ENCODE measurements at regions not wholly inside any gene's neighbourhood (a gene's known extent, or its start where the extent isn't known, plus 50 kb on each side); places are given as distances from the start of the nearest gene placed in this dataset.

DNA sequence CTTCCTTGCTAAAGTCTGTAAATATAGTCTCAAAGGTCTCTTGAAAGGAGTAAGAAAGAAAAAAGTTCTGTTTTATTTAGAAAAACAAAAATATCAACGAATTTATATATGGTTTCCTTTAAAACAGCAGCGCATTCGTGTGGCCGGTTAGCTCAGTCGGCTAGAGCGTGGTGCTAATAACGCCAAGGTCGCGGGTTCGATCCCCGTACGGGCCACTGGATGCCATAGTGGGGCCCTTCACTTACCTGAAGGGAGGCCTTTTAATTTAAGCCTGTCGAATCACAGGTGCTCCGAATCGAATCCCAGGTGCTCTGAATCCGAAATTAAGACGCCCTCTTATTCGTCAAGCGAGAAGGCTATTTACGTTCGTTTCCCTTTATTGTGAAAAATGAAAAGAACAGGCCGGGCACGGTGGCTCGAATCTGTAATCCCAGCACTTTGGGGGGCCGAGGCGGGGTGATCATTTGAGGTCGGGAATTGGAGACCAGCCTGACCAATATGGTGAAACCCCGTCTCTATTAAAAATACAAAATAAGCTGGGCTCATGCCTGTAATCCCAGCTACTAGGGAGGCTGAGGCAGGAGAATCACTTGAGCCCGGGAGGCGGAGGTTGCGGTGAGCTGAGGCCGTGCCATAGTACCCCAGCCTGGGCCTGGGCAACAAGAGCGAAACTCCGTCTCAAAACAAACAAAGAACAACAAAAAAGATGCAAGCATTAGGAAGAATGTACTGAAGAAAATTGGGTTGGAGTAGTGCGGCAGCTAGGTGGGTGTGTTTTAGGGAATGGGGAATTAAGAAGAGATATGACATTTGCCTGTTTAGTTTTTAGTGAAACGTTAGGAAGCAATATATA lies 195.8 kb upstream of the ZNF184 start:
- Histone ChIP-seq H2BK15ac (ENCODE audit: low read depth, low read length) (no peak overlapping the region), H3K27ac (ENCODE audit: insufficient read length, low read depth, low read length) (no peak overlapping the region), H3K4ac (ENCODE audit: low read depth, low read length) (no peak overlapping the region), H3K9me3 (ENCODE audit: control insufficient read depth, low read depth, low read length) (no peaks in the 10 kb centered on the region), H3K27me3 (ENCODE audit: insufficient read depth, low read length) (peaks cover 6% of the 10 kb centered on the region; the same call in 1 of the 2 replicates), H2BK12ac (ENCODE audit: insufficient read length, low read depth, low read length) (no peak overlapping the region), H3K23ac (ENCODE audit: insufficient read length, low read depth, low read length) (no peak overlapping the region), H2BK120ac (ENCODE audit: low read depth, low read length, poor library complexity, severe bottlenecking) (no peak overlapping the region), H3K4me2 (ENCODE audit: insufficient read depth, insufficient read length, low read length) (peak overlapping the region; percentile 100), H3K14ac (ENCODE audit: insufficient read depth, low read length) (no peak overlapping the region), H4K91ac (ENCODE audit: insufficient read length, low read depth, low read length) (no peak overlapping the region), H3K79me2 (ENCODE audit: insufficient read depth, low read length) (no peaks in the 10 kb centered on the region), H2BK5ac (ENCODE audit: insufficient read length, low read length) (no peak overlapping the region), H3T11ph (ENCODE audit: low read length) (no peak overlapping the region), H4K5ac (ENCODE audit: insufficient read length, low read depth, low read length) (no peak overlapping the region), H4K20me1 (ENCODE audit: control insufficient read depth, insufficient read depth, insufficient read length) (no peaks in the 10 kb centered on the region), H3K4me1 (ENCODE audit: insufficient read depth, low read length) (no peaks in the 10 kb centered on the region), H3K9ac (ENCODE audit: extremely low read depth, insufficient read length, low read length) (no peak overlapping the region), H3K23me2 (ENCODE audit: insufficient read length, low read depth, low read length, poor library complexity, severe bottlenecking) (peaks cover 31% of the 10 kb centered on the region), H3K79me1 (ENCODE audit: insufficient read depth, low read depth, low read length, poor library complexity, severe bottlenecking) (no peaks in the 10 kb centered on the region), H3K18ac (ENCODE audit: insufficient read length, low read depth, low read length) (no peak overlapping the region), H4K8ac (replicated peaks; ENCODE audit: insufficient read length, low read depth, low read length) (no peak overlapping the region), H3K56ac (ENCODE audit: insufficient read length, low read depth, low read length) (no peak overlapping the region), H2BK20ac (ENCODE audit: low read depth, low read length, poor library complexity, severe bottlenecking) (no peak overlapping the region), H2AK5ac (ENCODE audit: insufficient read length, low read length) (no peak overlapping the region), H2AFZ (ENCODE audit: low read length) (no peak overlapping the region)
- Mint-ChIP-seq H3K4me3 (peak overlapping the region; percentile 84 to 89), H3K36me3 (ENCODE audit: insufficient read depth in 1 of 3, low read depth in 3 of 3) (no peaks in the 10 kb centered on the region; a peak in 1 of 7 replicates), H3K27me3 (ENCODE audit: low read depth) (peaks cover 64% of the 10 kb centered on the region), H3K9me3 (peaks cover 0 to 4% of the 10 kb centered on the region in 2 experiments; a peak in 2 of 5 replicates), H3K27ac (no peak overlapping the region), H3K4me1 (peaks cover 20 to 32% of the 10 kb centered on the region in 2 experiments)
- DNase-seq: peak; percentile 89
- 100% methylated on average over 1 of the region's 36 CpGs for WGBS (ENCODE audit: extremely low coverage, insufficient read length, low lambda C conversion rate)
- TF ChIP-seq CTCF (conservative IDR thresholded peaks at IDR 0.05): no peak
